HepG2 (cell line): ENCODE measurements at regions not wholly inside any gene's neighbourhood (a gene's known extent, or its start where the extent isn't known, plus 50 kb on each side); places are given as distances from the start of the nearest gene placed in this dataset.

ENCODE experiments used
- ATM ChIP-seq: fragments of 450-650 bp; IDR thresholded peaks from 2 replicates; pipeline ENCODE4 v1.7.1; 2017; ENCODE audit warnings: mild to moderate bottlenecking, borderline replicate concordance
- E2F1 ChIP-seq: sonication (generic); formaldehyde crosslinking; IDR thresholded peaks from 2 replicates; pipeline ENCODE4 v1.5.0; 2020; ENCODE audit warnings: missing genetic modification reagents
- FOXA3 ChIP-seq: IDR thresholded peaks from 2 replicates; pipeline ENCODE4 v1.6.1; 2016; ENCODE audit warnings: missing genetic modification reagents, missing compliant biosample characterization
- GATAD1 ChIP-seq: IDR thresholded peaks from 2 replicates; pipeline ENCODE4 v1.6.1; 2016; ENCODE audit warnings: missing genetic modification reagents, missing compliant biosample characterization
- GLI4 ChIP-seq: sonication (generic); formaldehyde crosslinking; IDR thresholded peaks from 2 replicates; pipeline ENCODE4 v1.5.1; 2020; ENCODE audit warnings: missing genetic modification reagents, mild to moderate bottlenecking, moderate library complexity, borderline replicate concordance
- HES4 ChIP-seq: sonication (generic); formaldehyde crosslinking; IDR thresholded peaks from 2 replicates; pipeline ENCODE4 v1.9.0; 2021; ENCODE audit warnings: mild to moderate bottlenecking, missing genetic modification reagents, borderline replicate concordance
- HOXA5 ChIP-seq: sonication (generic); formaldehyde crosslinking; IDR thresholded peaks from 2 replicates; pipeline ENCODE4 v1.4.0; 2020; ENCODE audit warnings: missing genetic modification reagents
- MNT ChIP-seq: fragments of 450-650 bp; IDR thresholded peaks from 2 replicates; pipeline ENCODE4 v1.6.1; 2016
- MTF2 ChIP-seq: sonication (generic); formaldehyde crosslinking; IDR thresholded peaks from 2 replicates; pipeline ENCODE4 v1.5.0; 2020; ENCODE audit warnings: missing genetic modification reagents, borderline replicate concordance
- NFKBIZ ChIP-seq: IDR thresholded peaks from 2 replicates; pipeline ENCODE4 v1.6.1; 2018; ENCODE audit warnings: missing genetic modification reagents, missing compliant biosample characterization
- PPARG ChIP-seq: conservative IDR thresholded peaks from 2 replicates; pipeline ENCODE4 v1.6.1; 2016; ENCODE audit warnings: missing biosample characterization, missing genetic modification reagents
- RXRB ChIP-seq: IDR thresholded peaks from 2 replicates; pipeline ENCODE4 v1.6.1; 2016; ENCODE audit warnings: borderline replicate concordance, missing genetic modification reagents, missing compliant biosample characterization
- SAP130 ChIP-seq: IDR thresholded peaks from 2 replicates; pipeline ENCODE4 v1.6.1; 2016; ENCODE audit warnings: low read depth
- SNRNP70 ChIP-seq: fragments of 200-400 bp; formaldehyde crosslinking; IDR thresholded peaks from 2 replicates; pipeline ENCODE4 v1.6.1; 2017; ENCODE audit warnings: mild to moderate bottlenecking, low read depth, low read length, moderate library complexity
- SOX6 ChIP-seq, 2 experiments: fragments of 450-650 bp in 1 of 2; sonication (generic) in 1 of 2; formaldehyde crosslinking in 1 of 2; IDR thresholded peaks; 2 replicates each; pipeline versions ENCODE4 v1.4.0 to v1.6.1; 2017 to 2020; ENCODE audit warnings: antibody characterized with exemption in 1 of 2, mild to moderate bottlenecking in 1 of 2, missing genetic modification reagents in 1 of 2
- SPEN ChIP-seq: sonication (generic); formaldehyde crosslinking; IDR thresholded peaks from 2 replicates; pipeline ENCODE4 v1.5.1; 2020; ENCODE audit warnings: low read depth, mild to moderate bottlenecking, missing genetic modification reagents
- SYNCRIP ChIP-seq: fragments of 200-400 bp; formaldehyde crosslinking; IDR thresholded peaks from 2 replicates; pipeline ENCODE4 v1.6.1; 2018; ENCODE audit warnings: mild to moderate bottlenecking, low read depth, low read length; ENCODE audit not compliant: insufficient read depth
- TFAP4 ChIP-seq: sonication (generic); IDR thresholded peaks from 2 replicates; pipeline ENCODE4 v1.6.1; 2016; ENCODE audit warnings: low read depth, borderline replicate concordance
- THAP11 ChIP-seq: IDR thresholded peaks from 2 replicates; pipeline ENCODE4 v1.6.1; 2016; ENCODE audit warnings: missing biosample characterization, missing genetic modification reagents
- THAP7 ChIP-seq: sonication (generic); formaldehyde crosslinking; IDR thresholded peaks from 2 replicates; pipeline ENCODE4 v1.8.1; 2023; ENCODE audit warnings: mild to moderate bottlenecking, missing genetic modification reagents
- XBP1 ChIP-seq: sonication (generic); formaldehyde crosslinking; IDR thresholded peaks from 2 replicates; pipeline ENCODE4 v1.5.0; 2020; ENCODE audit warnings: missing genetic modification reagents
- ZKSCAN8 ChIP-seq: IDR thresholded peaks from 2 replicates; pipeline ENCODE4 v1.6.1; 2016; ENCODE audit warnings: borderline replicate concordance, missing genetic modification reagents, missing compliant biosample characterization
- ZNF317 ChIP-seq: sonication (generic); formaldehyde crosslinking; IDR thresholded peaks from 2 replicates; pipeline ENCODE4 v1.5.0; 2020; ENCODE audit warnings: mild to moderate bottlenecking, missing genetic modification reagents
- ZNF343 ChIP-seq: sonication (generic); formaldehyde crosslinking; IDR thresholded peaks from 2 replicates; pipeline ENCODE4 v1.4.0; 2020; ENCODE audit warnings: mild to moderate bottlenecking, missing genetic modification reagents
- ZNF552 ChIP-seq: sonication (generic); formaldehyde crosslinking; IDR thresholded peaks from 2 replicates; pipeline ENCODE4 v1.9.0; 2022; ENCODE audit warnings: missing genetic modification reagents, mild to moderate bottlenecking, borderline replicate concordance
- ZNF576 ChIP-seq: sonication (generic); formaldehyde crosslinking; IDR thresholded peaks from 2 replicates; pipeline ENCODE4 v1.4.0; 2020; ENCODE audit warnings: mild to moderate bottlenecking, missing genetic modification reagents
- ZNF737 ChIP-seq: sonication (generic); formaldehyde crosslinking; IDR thresholded peaks from 2 replicates; pipeline ENCODE4 v1.5.0; 2020; ENCODE audit warnings: missing genetic modification reagents, mild to moderate bottlenecking, borderline replicate concordance

GRCh38 chr22:27480487-27480886, 321.1 kb downstream of the MN1 start (continued):
- TF ChIP-seq SAP130 (CRISPR knock-in tag) (0 out of 2 replicates have a peak, but pooled peaks have one; percentile 21), ZNF317 (CRISPR knock-in tag) (no peak), ATM (no peak), ZNF737 (CRISPR knock-in tag) (no peak), HES4 (CRISPR knock-in tag) (no peak), SYNCRIP (no peak), TFAP4 (peak; percentile 61; the same call in 1 of the 2 replicates), GATAD1 (no peak), SNRNP70 (no peak), THAP11 (CRISPR knock-in tag) (no peak), SOX6 (IDR thresholded peaks at IDR 0.05) (no peak), SOX6 (CRISPR knock-in tag; IDR thresholded peaks at IDR 0.05) (peak; percentile 89), SPEN (CRISPR knock-in tag) (no peak), ZNF576 (no peak), FOXA3 (CRISPR knock-in tag) (peak; percentile 44; the same call in 1 of the 2 replicates), HOXA5 (CRISPR knock-in tag) (no peak), MTF2 (CRISPR knock-in tag) (no peak), RXRB (CRISPR knock-in tag) (peak; percentile 41; the same call in 1 of the 2 replicates), ZNF343 (no peak), ZNF552 (CRISPR knock-in tag) (no peak), XBP1 (CRISPR knock-in tag) (no peak), NFKBIZ (CRISPR knock-in tag) (no peak), E2F1 (CRISPR knock-in tag) (no peak), GLI4 (CRISPR knock-in tag) (no peak), THAP7 (no peak), MNT (no peak), ZKSCAN8 (CRISPR knock-in tag) (no peak), PPARG (CRISPR knock-in tag) (no peak)
